Nephron (organoid): ENCODE measurements at regions not wholly inside any gene's neighbourhood (a gene's known extent, or its start where the extent isn't known, plus 50 kb on each side); places are given as distances from the start of the nearest gene placed in this dataset.

Experiments
- H3K27ac Mint-ChIP-seq, 3 experiments: 2 replicates each; pipeline ENCODE4 v1.8.0; 2020; ENCODE audit warnings: mixed read lengths in 3 of 3, mild to moderate bottlenecking in 2 of 3, moderate library complexity in 1 of 3
- H3K27me3 Mint-ChIP-seq: 2 replicates; pipeline ENCODE4 v1.8.0; 2021; ENCODE audit warnings: low read depth, mild to moderate bottlenecking, moderate library complexity, mixed read lengths
- H3K36me3 Mint-ChIP-seq: 2 replicates; pipeline ENCODE4 v1.8.0; 2020; ENCODE audit warnings: low read depth, mixed read lengths
- H3K4me1 Mint-ChIP-seq: 2 replicates; pipeline ENCODE4 v1.8.0; 2020; ENCODE audit warnings: mixed read lengths
- H3K4me3 Mint-ChIP-seq, 3 experiments: 2 replicates each; pipeline ENCODE4 v1.8.0; 2020; ENCODE audit warnings: mild to moderate bottlenecking in 3 of 3, mixed read lengths in 3 of 3, moderate library complexity in 2 of 3
- H3K9me3 Mint-ChIP-seq: 2 replicates; pipeline ENCODE4 v1.8.0; 2020; ENCODE audit warnings: mixed read lengths
- CTCF ChIP-seq, 3 experiments: fragments of 200-600 bp; sonication (generic); IDR thresholded peaks; one replicate each; pipeline ENCODE4 v1.5.0; 2021; ENCODE audit warnings: antibody characterized with exemption in 3 of 3; ENCODE audit not compliant: unreplicated experiment in 3 of 3

GRCh38 chr11:92828556-92828955 is 140.9 kb upstream of the MTNR1B start:
- no peak overlapping the region for H3K4me3 Mint-ChIP-seq
- H3K36me3 Mint-ChIP-seq: peaks cover 13% of the 10 kb centered on the region
- H3K27ac Mint-ChIP-seq: peak overlapping the region; percentile 77 to 92 (median 82)
- peaks cover 4% of the 10 kb centered on the region for H3K27me3 Mint-ChIP-seq
- TF ChIP-seq CTCF (IDR thresholded peaks at IDR 0.05; ENCODE audit: unreplicated experiment in 3 of 3): no peak
- H3K9me3 Mint-ChIP-seq: no peaks in the 10 kb centered on the region
- H3K4me1 Mint-ChIP-seq: peaks cover 51% of the 10 kb centered on the region

GRCh38 chr11:92829121-92829520 is 140.3 kb upstream of the MTNR1B start:
- Mint-ChIP-seq H3K4me3 (no peak overlapping the region), H3K4me1 (peaks cover 51% of the 10 kb centered on the region)

GRCh38 chr11:92829671-92830070 is 139.8 kb upstream of the MTNR1B start:
- H3K27me3 Mint-ChIP-seq: peaks cover 4% of the 10 kb centered on the region
- H3K27ac Mint-ChIP-seq: peak overlapping the region; percentile 77 to 92 (median 82)
- no peak overlapping the region for H3K4me3 Mint-ChIP-seq
- peaks cover 13% of the 10 kb centered on the region for H3K36me3 Mint-ChIP-seq
- peaks cover 51% of the 10 kb centered on the region for H3K4me1 Mint-ChIP-seq
- H3K9me3 Mint-ChIP-seq: no peaks in the 10 kb centered on the region
- TF ChIP-seq CTCF (IDR thresholded peaks at IDR 0.05; ENCODE audit: unreplicated experiment in 3 of 3): no peak

More at GRCh38 chr11:92829121-92829520, 140.3 kb upstream of the MTNR1B start:
- H3K36me3 Mint-ChIP-seq: peaks cover 13% of the 10 kb centered on the region
- H3K27me3 Mint-ChIP-seq: peaks cover 4% of the 10 kb centered on the region
- peak overlapping the region; percentile 77 to 92 (median 82) for H3K27ac Mint-ChIP-seq
- TF ChIP-seq CTCF (IDR thresholded peaks at IDR 0.05; ENCODE audit: unreplicated experiment in 3 of 3): no peak
- no peaks in the 10 kb centered on the region for H3K9me3 Mint-ChIP-seq

DNA sequence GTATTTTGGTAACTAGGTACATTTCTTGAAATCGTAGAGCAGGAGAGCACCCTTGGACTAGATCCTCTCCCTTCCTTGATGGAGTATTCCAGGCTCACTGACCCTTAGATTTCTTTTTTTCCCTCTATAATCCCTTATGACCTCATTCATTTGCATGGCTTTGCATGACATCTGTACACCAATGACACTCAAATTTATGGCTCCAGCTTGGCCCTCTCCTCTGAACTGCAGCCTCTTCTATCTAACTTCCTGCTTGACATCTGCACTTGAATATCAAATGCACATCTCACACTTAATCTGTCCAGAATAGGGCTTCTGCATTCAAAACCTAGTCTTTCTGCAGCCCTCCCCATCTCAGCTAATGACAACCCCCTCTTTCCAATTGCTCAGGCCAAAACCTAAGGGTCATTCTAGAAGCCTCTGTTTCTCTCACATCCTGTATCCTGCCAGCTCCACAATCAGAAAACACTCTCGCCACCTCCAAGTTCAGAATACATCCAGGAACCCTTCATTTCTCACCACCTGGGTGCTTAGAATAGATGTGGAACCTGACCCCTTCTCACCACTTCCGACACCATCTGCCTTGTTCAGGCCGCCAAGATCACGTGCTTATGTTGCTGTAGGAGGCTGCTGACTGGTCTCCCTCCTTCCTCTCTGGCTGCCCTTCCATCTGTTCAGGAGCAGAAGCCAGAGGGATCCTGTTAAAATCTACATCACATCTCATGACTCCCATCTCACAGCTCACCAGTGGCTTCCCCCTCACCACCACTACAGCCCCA is 138.9 kb upstream of the MTNR1B start:
- peaks cover 13% of the 10 kb centered on the region for H3K36me3 Mint-ChIP-seq
- no peaks in the 10 kb centered on the region for H3K27me3 Mint-ChIP-seq
- peaks cover 45% of the 10 kb centered on the region for H3K4me1 Mint-ChIP-seq
- H3K27ac Mint-ChIP-seq: peak overlapping the region in 2 of 3 experiments; percentile 50 to 80
- TF ChIP-seq CTCF (IDR thresholded peaks at IDR 0.05; ENCODE audit: unreplicated experiment in 3 of 3): no peak
- H3K9me3 Mint-ChIP-seq: no peaks in the 10 kb centered on the region
- H3K4me3 Mint-ChIP-seq: no peak overlapping the region

- H3K36me3 Mint-ChIP-seq: peaks cover 15% of the 10 kb centered on the region
- no peak for TF ChIP-seq CTCF (IDR thresholded peaks at IDR 0.05; ENCODE audit: unreplicated experiment in 3 of 3)
- no peaks in the 10 kb centered on the region for H3K9me3 Mint-ChIP-seq
- no peak overlapping the region for H3K27ac Mint-ChIP-seq
- no peak overlapping the region for H3K4me3 Mint-ChIP-seq
- H3K27me3 Mint-ChIP-seq: no peaks in the 10 kb centered on the region
- H3K4me1 Mint-ChIP-seq: peaks cover 26% of the 10 kb centered on the region
These were observed 135.0 kb upstream of the MTNR1B start for GRCh38 chr11:92834296-92835020.
